GM12892 (cell line): ENCODE measurements at regions not wholly inside any gene's neighbourhood (a gene's known extent, or its start where the extent isn't known, plus 50 kb on each side); places are given as distances from the start of the nearest gene placed in this dataset.

Experiments
- POLR2A ChIP-seq: IDR thresholded peaks from 2 replicates; pipeline ENCODE4 v1.6.1; 2011; ENCODE audit warnings: low read depth, low read length, control low read depth
- POLR2AphosphoS5 ChIP-seq: IDR thresholded peaks from 2 replicates; pipeline ENCODE4 v1.6.1; 2011; ENCODE audit warnings: low read depth, low read length, control low read depth
- TAF1 ChIP-seq: IDR thresholded peaks from 2 replicates; pipeline ENCODE4 v1.6.1; 2011; ENCODE audit warnings: low read depth, mild to moderate bottlenecking, control low read depth, low read length, borderline replicate concordance

- TF ChIP-seq POLR2A (no peak), TAF1 (no peak), POLR2AphosphoS5 (no peak)
These were observed 285.6 kb downstream of the IPMK start for GRCh38 chr10:57982091-57982490.
